Fibroblast of upper back skin (primary cell): ENCODE measurements at regions not wholly inside any gene's neighbourhood (a gene's known extent, or its start where the extent isn't known, plus 50 kb on each side); places are given as distances from the start of the nearest gene placed in this dataset.
"Not testable (repeated sequence)": the region's sequence is repeated elsewhere in the genome, so short reads cannot be mapped to it uniquely, and the experiment has no call there.

Experiments used
- DNase-seq: peaks from one replicate; pipeline ENCODE4 v3.0.0-alpha.2; 2013

- no peak for DNase-seq
Measured at GRCh38 chr1:166511761-166512160, 327.5 kb upstream of the POGK start.

- DNase-seq = no peak
Measured at GRCh38 chr1:166514067-166514466, 325.2 kb upstream of the POGK start.

- no peak for DNase-seq
Measured at GRCh38 chr1:166527752-166528151, 311.5 kb upstream of the POGK start.

- no peak for DNase-seq
Measured at GRCh38 chr1:166538646-166539045, 300.6 kb upstream of the POGK start.

- DNase-seq = no peak
Measured at GRCh38 chr1:166544036-166544435, 295.2 kb upstream of the POGK start.

GRCh38 chr1:166544561-166544960 lies 294.7 kb upstream of the POGK start:
- no peak for DNase-seq

- no peak for DNase-seq
Measured at GRCh38 chr1:166552706-166553105, 286.6 kb upstream of the POGK start.

- no peak for DNase-seq
Measured at GRCh38 chr1:166570954-166571353, 268.3 kb upstream of the POGK start.

- DNase-seq = no peak
Measured at GRCh38 chr1:166573199-166573598, 266.1 kb upstream of the POGK start.

GRCh38 chr1:166579557-166580501 lies 259.4 kb upstream of the POGK start:
- no peak for DNase-seq

- DNase-seq = no peak
Measured at GRCh38 chr1:166588741-166589140, 250.5 kb upstream of the POGK start.

GRCh38 chr1:166590161-166590560 lies 249.1 kb upstream of the POGK start:
- DNase-seq = no peak

- no peak for DNase-seq
Measured at GRCh38 chr1:166594646-166595045, 244.6 kb upstream of the POGK start.

- DNase-seq = no peak
Measured at GRCh38 chr1:166597516-166597915, 241.8 kb upstream of the POGK start.

GRCh38 chr1:166600574-166600973 lies 238.7 kb upstream of the POGK start:
- no peak for DNase-seq

- DNase-seq = no peak
Measured at GRCh38 chr1:166601650-166602278, 237.5 kb upstream of the POGK start.

GRCh38 chr1:166602801-166603200 lies 236.5 kb upstream of the POGK start:
- DNase-seq = not testable (repeated sequence)

- no peak for DNase-seq
Measured at GRCh38 chr1:166603296-166603695, 236.0 kb upstream of the POGK start.

- DNase-seq = no peak
Measured at GRCh38 chr1:166605137-166605536, 234.1 kb upstream of the POGK start.

- DNase-seq = no peak
Measured at GRCh38 chr1:166612886-166613285, 226.4 kb upstream of the POGK start.

GRCh38 chr1:166616206-166616605 lies 223.1 kb upstream of the POGK start:
- no peak for DNase-seq

- no peak for DNase-seq
Measured at GRCh38 chr1:166626711-166627110, 212.6 kb upstream of the POGK start.

- no peak for DNase-seq
Measured at GRCh38 chr1:166627558-166627957, 211.7 kb upstream of the POGK start.

GRCh38 chr1:166628259-166628658 lies 211.0 kb upstream of the POGK start:
- no peak for DNase-seq
